ENCODE measurements at regions not wholly inside any gene's neighbourhood (a gene's known extent, or its start where the extent isn't known, plus 50 kb on each side); places are given as distances from the start of the nearest gene placed in this dataset.

DNA sequence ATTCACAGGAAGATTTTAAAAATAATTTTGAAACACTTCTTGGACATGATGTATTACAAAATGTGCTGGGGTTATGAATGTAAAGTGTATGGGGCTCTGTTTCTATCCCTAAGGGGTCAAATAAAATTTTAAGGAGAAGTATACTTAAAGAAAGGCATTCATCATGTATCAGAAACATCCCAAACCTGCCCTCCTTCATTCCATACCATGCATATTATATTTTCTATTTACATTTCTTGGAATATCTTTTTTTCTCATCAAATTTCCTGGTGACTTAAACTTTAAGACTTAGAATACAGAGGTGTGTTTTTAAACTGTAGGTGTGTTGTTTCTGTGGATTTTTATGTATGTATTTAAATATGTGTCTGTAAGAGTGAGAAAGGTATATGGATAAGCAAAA is 96.1 kb upstream of the ADAMTS19 start:
- FAIRE-seq (no peak), DNase-seq (ENCODE audit: low read depth) (no peak)
- Histone ChIP-seq H3K27ac (ENCODE audit: low read depth, low read length) (no peak overlapping the region), H4K20me1 (ENCODE audit: insufficient read depth, low read length) (no peaks in the 10 kb centered on the region), H3K9ac (ENCODE audit: low read length) (no peak overlapping the region), H3K36me3 (ENCODE audit: insufficient read depth, low read length) (no peaks in the 10 kb centered on the region), H3K79me2 (ENCODE audit: insufficient read depth, low read length) (no peaks in the 10 kb centered on the region), H3K27me3 (ENCODE audit: insufficient read depth, low read length) (no peaks in the 10 kb centered on the region), H3K4me1 (ENCODE audit: insufficient read depth, low read length) (peaks cover 2% of the 10 kb centered on the region), H3K4me2 (ENCODE audit: low read length) (no peak overlapping the region), H3K9me3 (ENCODE audit: insufficient read depth, low read depth, low read length) (no peaks in the 10 kb centered on the region), H3K4me3 (ENCODE audit: insufficient read depth, low read depth, low read length) (no peak overlapping the region), H2AFZ (ENCODE audit: low read depth, low read length) (no peak overlapping the region)
- H3K9me3 Mint-ChIP-seq (ENCODE audit: unreplicated experiment): peaks cover 6% of the 10 kb centered on the region
- H3K27me3 Mint-ChIP-seq (ENCODE audit: low read depth, unreplicated experiment): no peaks in the 10 kb centered on the region
- H3K4me1 Mint-ChIP-seq (ENCODE audit: low read depth, unreplicated experiment): peaks cover 7% of the 10 kb centered on the region
- no peak overlapping the region for H3K4me3 Mint-ChIP-seq (ENCODE audit: unreplicated experiment)
- H3K36me3 Mint-ChIP-seq (ENCODE audit: low read depth, unreplicated experiment): no peaks in the 10 kb centered on the region
- H3K27ac Mint-ChIP-seq (ENCODE audit: unreplicated experiment): no peak overlapping the region
- TF ChIP-seq, protein P1, sequence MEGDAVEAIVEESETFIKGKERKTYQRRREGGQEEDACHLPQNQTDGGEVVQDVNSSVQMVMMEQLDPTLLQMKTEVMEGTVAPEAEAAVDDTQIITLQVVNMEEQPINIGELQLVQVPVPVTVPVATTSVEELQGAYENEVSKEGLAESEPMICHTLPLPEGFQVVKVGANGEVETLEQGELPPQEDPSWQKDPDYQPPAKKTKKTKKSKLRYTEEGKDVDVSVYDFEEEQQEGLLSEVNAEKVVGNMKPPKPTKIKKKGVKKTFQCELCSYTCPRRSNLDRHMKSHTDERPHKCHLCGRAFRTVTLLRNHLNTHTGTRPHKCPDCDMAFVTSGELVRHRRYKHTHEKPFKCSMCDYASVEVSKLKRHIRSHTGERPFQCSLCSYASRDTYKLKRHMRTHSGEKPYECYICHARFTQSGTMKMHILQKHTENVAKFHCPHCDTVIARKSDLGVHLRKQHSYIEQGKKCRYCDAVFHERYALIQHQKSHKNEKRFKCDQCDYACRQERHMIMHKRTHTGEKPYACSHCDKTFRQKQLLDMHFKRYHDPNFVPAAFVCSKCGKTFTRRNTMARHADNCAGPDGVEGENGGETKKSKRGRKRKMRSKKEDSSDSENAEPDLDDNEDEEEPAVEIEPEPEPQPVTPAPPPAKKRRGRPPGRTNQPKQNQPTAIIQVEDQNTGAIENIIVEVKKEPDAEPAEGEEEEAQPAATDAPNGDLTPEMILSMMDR (IDR thresholded peaks at IDR 0.05; ENCODE audit: insufficient read depth, low read depth, low read length): no peak
- TF ChIP-seq EZH2 (IDR thresholded peaks at IDR 0.05; ENCODE audit: insufficient read depth, low read length): no peak

DNA sequence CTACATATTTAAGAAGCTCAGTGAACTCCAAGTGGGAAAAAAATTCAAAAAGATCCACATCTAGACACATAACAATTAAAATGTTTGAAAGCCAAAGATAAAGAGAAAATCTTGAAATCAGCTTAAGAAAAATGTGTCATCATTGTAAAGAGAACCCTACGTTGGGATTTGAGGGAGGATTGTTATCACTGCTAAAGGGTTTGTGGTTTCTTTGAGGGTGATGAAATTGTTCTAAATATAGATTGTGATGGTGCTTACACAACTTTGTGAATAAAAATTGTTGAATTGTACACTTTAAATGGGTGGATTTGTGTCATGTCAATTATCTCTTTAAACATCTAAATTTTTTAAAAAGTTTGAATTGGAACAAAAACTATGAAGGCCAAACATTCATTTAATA is 92.2 kb upstream of the ADAMTS19 start:
- peak; percentile 74 for DNase-seq (ENCODE audit: low read depth)
- Histone ChIP-seq H3K79me2 (ENCODE audit: insufficient read depth, low read length) (no peaks in the 10 kb centered on the region), H3K4me3 (ENCODE audit: insufficient read depth, low read depth, low read length) (no peak overlapping the region), H3K27ac (ENCODE audit: low read depth, low read length) (no peak overlapping the region), H3K27me3 (ENCODE audit: insufficient read depth, low read length) (no peaks in the 10 kb centered on the region), H3K9ac (ENCODE audit: low read length) (no peak overlapping the region), H3K4me1 (ENCODE audit: insufficient read depth, low read length) (peaks cover 2% of the 10 kb centered on the region), H3K9me3 (ENCODE audit: insufficient read depth, low read depth, low read length) (no peaks in the 10 kb centered on the region), H3K4me2 (ENCODE audit: low read length) (no peak overlapping the region), H3K36me3 (ENCODE audit: insufficient read depth, low read length) (no peaks in the 10 kb centered on the region), H2AFZ (ENCODE audit: low read depth, low read length) (no peak overlapping the region), H4K20me1 (ENCODE audit: insufficient read depth, low read length) (no peaks in the 10 kb centered on the region)
- peaks cover 6% of the 10 kb centered on the region for H3K9me3 Mint-ChIP-seq (ENCODE audit: unreplicated experiment)
- H3K27ac Mint-ChIP-seq (ENCODE audit: unreplicated experiment): peak overlapping the region; percentile 77
- no peak for FAIRE-seq
- H3K4me1 Mint-ChIP-seq (ENCODE audit: low read depth, unreplicated experiment): peaks cover 7% of the 10 kb centered on the region
- TF ChIP-seq EZH2 (IDR thresholded peaks at IDR 0.05; ENCODE audit: insufficient read depth, low read length): no peak
- TF ChIP-seq, protein P1 (IDR thresholded peaks at IDR 0.05; ENCODE audit: insufficient read depth, low read depth, low read length): no peak
- peak overlapping the region; percentile 1 for H3K4me3 Mint-ChIP-seq (ENCODE audit: unreplicated experiment)
- no peaks in the 10 kb centered on the region for H3K36me3 Mint-ChIP-seq (ENCODE audit: low read depth, unreplicated experiment)
- H3K27me3 Mint-ChIP-seq (ENCODE audit: low read depth, unreplicated experiment): no peaks in the 10 kb centered on the region

DNA sequence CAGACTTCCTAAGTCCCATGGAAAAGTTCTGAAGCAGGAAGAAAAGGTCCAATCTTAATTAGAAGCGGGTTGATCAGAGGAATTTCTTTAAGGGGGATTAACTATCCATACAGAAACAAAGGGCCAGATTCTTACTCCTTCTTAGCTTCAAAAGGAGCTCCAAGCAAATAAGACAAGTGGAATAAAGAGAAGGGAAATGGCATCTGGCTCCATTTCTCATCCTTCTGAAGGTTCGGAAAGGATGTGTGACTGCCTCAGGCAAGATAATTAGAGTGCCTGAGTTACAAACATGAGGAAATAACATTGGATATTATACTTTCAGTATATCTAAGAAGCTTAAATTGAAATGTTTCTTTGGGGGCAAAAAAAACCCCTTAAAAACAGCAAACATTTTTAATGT is 88.1 kb upstream of the ADAMTS19 start:
- no peaks in the 10 kb centered on the region for H3K9me3 Mint-ChIP-seq (ENCODE audit: unreplicated experiment)
- Histone ChIP-seq H3K36me3 (ENCODE audit: insufficient read depth, low read length) (no peaks in the 10 kb centered on the region), H3K9me3 (ENCODE audit: insufficient read depth, low read depth, low read length) (no peaks in the 10 kb centered on the region), H3K4me2 (ENCODE audit: low read length) (no peak overlapping the region), H3K9ac (ENCODE audit: low read length) (no peak overlapping the region), H3K4me1 (ENCODE audit: insufficient read depth, low read length) (peaks cover 2% of the 10 kb centered on the region), H4K20me1 (ENCODE audit: insufficient read depth, low read length) (no peaks in the 10 kb centered on the region), H3K4me3 (ENCODE audit: insufficient read depth, low read depth, low read length) (no peak overlapping the region), H3K27ac (ENCODE audit: low read depth, low read length) (no peak overlapping the region), H3K27me3 (ENCODE audit: insufficient read depth, low read length) (no peaks in the 10 kb centered on the region), H2AFZ (ENCODE audit: low read depth, low read length) (no peak overlapping the region), H3K79me2 (ENCODE audit: insufficient read depth, low read length) (no peaks in the 10 kb centered on the region)
- H3K27me3 Mint-ChIP-seq (ENCODE audit: low read depth, unreplicated experiment): no peaks in the 10 kb centered on the region
- H3K27ac Mint-ChIP-seq (ENCODE audit: unreplicated experiment): no peak overlapping the region
- TF ChIP-seq, protein P1 (IDR thresholded peaks at IDR 0.05; ENCODE audit: insufficient read depth, low read depth, low read length): no peak
- no peak for TF ChIP-seq EZH2 (IDR thresholded peaks at IDR 0.05; ENCODE audit: insufficient read depth, low read length)
- no peak overlapping the region for H3K4me3 Mint-ChIP-seq (ENCODE audit: unreplicated experiment)
- H3K4me1 Mint-ChIP-seq (ENCODE audit: low read depth, unreplicated experiment): peaks cover 7% of the 10 kb centered on the region
- DNase-seq (ENCODE audit: low read depth): no peak
- H3K36me3 Mint-ChIP-seq (ENCODE audit: low read depth, unreplicated experiment): no peaks in the 10 kb centered on the region
- no peak for FAIRE-seq

All from astrocyte (in vitro differentiated cells and primary cell).